GM18907 (cell line): ENCODE measurements at regions not wholly inside any gene's neighbourhood (a gene's known extent, or its start where the extent isn't known, plus 50 kb on each side); places are given as distances from the start of the nearest gene placed in this dataset.

Experiments used
- ATAC-seq: cut with Tn5 transposase; IDR thresholded peaks from one replicate; pipeline ENCODE4 v1.9.1; 2021; ENCODE audit warnings: mild to moderate bottlenecking, moderate library complexity; ENCODE audit not compliant: unreplicated experiment

GRCh38 chr12:34340534-34341361 is 318.5 kb downstream of the ALG10 start:
- ATAC-seq = no peak

GRCh38 chr12:34341362-34341733 is 319.1 kb downstream of the ALG10 start:
- no peak for ATAC-seq

- no peak for ATAC-seq
Observed at GRCh38 chr12:34342048-34342447, 319.8 kb downstream of the ALG10 start.

- ATAC-seq = no peak
Observed at GRCh38 chr12:34343345-34343744, 321.0 kb downstream of the ALG10 start.

- ATAC-seq = no peak
Observed at GRCh38 chr12:34343766-34344165, 321.5 kb downstream of the ALG10 start.

GRCh38 chr12:34344851-34345522 is 322.7 kb downstream of the ALG10 start:
- no peak for ATAC-seq

DNA sequence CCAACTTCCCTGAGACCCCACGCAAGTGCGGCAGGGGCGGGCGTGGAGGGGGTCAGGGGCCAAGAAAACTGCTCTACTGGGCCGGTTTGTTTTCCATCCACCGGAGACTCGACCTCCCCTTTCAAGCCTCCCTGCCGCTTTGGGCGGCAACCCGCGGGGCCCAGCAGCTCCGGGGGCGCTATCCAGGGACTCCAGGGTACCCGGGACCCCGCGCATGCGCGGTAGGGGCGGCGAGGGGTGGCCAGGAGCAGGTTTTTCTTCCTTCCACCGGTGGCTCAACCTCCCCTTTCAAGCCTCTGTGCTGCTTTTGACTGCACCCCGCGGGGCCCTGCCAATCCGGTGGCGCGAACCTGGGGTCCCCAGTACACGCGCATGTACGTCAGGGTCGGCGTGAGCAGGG is 323.5 kb downstream of the ALG10 start:
- no peak for ATAC-seq

- ATAC-seq = no peak
Observed at GRCh38 chr12:34346372-34347034, 324.2 kb downstream of the ALG10 start.

GRCh38 chr12:34347367-34347766 is 325.1 kb downstream of the ALG10 start:
- ATAC-seq = no peak

DNA sequence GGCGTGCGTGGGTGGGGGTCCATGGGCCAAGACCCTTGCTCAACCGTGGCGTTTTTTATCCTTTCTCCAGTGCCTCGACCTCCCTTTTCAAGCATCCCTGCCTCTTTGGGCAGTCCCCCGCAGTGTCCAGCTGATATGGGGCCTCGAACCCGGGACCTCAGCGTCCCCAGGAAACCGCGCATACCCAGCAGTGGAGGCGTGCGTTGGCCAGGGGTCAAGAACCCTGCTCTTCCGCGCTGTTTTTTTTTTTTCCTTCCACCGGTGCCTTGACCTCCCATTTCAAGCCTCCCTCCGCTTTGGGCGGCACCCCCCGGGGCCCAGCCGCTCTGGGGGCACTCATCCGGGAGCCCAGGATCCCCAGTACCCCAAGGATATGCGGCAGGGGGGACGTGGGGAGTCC is 325.8 kb downstream of the ALG10 start:
- no peak for ATAC-seq

DNA sequence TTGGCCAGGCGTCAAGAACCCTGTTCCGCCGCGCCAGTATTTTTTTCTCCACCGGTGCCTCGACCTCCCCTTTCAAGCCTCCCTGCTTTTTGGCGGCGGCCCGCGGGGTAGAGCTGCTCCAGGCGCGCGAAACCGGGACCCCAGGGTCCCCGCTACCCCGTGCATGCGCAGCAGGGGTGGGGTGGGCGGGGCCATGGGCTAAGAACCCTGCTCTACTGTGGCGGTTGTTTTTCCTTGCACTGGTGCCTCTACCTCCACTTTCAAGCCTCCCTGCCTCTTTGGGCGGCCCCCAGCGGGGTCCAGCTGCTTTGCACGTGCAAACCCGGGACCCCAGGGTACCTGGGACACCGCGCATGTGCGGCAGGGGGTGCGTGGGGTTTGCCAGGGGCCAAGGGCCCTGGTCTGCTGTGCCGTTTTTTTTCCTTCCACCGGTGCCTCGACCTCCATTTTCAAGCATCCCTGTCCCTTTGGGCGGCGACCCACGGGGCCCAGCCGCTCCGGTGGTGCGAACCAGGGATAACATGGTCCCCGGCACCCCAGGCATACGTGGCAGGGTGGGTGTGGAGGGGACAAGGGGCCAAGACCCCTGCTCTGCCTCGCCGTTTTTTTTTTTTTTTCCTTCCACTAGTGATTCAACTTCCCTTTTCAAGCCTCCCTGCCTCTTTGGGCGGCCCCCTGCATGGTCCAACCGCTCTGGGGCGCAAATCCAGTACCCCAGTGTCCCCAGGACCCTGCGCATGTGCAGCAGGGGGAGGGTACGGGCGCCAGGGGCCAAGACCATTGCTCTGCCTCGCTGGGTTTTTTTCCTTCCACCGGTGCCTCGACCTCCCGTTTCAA is 326.8 kb downstream of the ALG10 start:
- ATAC-seq = no peak

DNA sequence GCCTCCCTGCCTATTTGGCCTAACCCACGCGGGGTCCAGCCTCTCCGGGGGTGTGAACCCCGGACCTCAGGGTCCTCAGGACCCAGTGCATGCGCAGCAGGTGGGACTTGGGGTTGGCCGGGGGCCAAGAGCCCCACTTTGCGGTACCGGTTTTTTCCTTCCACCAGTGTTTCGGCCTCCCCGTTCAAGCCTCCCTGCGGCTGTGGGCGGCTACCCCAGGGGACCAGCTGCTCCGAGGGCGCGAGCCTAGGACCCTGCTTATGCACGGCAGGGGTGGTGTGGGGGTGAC is 327.3 kb downstream of the ALG10 start:
- ATAC-seq = no peak

GRCh38 chr12:34350092-34351041 is 328.1 kb downstream of the ALG10 start:
- ATAC-seq = no peak

GRCh38 chr12:34352098-34352497 is 329.8 kb downstream of the ALG10 start:
- no peak for ATAC-seq

DNA sequence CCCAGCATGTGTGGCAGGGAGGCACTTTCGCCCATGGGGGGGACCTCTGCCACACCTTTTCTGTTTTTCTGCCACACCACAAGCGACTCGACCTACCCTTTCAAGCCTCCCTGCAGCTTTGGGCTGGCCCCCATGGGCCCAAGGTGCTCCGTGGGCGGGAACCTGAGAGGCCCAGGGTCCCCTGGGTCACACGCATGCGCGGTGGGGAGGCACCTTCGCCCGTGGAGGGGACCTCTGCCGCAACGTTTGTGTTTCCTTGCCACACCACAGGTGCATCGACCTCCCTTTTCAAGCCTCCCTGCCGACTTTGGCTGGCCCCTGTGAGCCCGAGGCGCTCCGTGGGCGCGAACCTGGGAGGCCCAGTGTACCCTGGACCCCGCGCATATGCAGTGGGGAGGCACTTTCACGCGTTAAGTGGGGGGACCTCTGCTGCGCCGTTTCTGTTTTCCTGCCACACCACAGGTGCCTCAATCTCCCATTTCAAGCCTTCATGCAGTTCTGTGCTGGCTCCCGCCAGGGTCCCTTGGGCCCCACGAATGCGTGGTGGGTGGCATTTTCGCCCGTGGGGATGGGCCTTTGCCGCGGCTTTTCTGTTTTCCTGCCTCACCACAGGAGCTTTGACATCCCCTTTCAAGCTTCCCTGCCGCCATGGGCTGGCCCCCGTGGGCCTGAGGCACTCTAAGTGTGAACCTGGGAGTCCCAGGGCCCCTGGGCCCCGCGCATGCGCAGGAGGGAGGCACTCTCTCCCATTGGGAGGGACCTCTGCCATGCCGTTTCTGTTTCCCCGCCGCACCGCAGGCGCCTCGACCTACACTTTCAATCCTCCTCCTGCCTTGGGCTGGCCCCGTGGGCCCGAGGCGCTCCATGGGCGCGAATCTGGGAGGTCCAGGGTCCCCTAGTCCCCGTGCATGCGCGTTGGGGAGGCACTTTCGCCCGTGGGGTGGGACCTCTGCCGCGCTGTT is 332.2 kb downstream of the ALG10 start:
- no peak for ATAC-seq

DNA sequence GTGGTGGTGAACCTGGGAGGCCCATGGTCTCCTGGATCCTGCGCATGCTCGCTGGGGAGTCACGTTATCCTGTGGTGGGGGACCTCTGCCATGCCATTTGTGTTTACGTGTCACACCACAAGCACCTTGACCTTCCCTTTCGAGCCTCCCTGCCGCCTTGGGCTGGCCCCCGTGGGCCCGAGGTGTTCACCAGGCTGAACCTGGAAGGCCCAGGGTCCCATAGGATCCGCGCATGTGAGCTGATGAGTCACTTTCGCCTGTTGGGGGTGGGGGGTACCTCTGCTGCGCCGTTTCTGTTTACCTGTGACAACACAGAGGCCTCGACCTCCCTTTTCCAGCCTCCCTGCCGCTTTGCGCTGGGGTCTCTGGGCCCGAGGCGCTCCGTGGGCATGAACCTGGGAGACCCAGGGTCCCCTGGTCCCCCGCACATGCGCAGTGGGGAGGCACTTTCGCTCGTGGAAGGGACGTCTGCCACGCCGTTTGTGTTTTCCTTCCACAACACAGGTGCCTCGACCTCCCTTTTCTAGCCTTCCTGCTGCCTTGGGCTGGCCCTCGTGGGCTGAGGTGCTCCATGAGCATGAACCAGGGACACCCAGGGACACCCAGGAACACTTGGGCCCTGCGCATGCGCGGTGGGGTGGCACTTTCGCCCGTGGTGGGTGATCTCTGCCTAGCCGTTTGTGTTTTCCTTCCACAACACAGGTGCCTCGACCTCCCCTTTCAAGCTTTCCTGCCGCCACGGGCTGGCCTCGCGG is 334.1 kb downstream of the ALG10 start:
- no peak for ATAC-seq

DNA sequence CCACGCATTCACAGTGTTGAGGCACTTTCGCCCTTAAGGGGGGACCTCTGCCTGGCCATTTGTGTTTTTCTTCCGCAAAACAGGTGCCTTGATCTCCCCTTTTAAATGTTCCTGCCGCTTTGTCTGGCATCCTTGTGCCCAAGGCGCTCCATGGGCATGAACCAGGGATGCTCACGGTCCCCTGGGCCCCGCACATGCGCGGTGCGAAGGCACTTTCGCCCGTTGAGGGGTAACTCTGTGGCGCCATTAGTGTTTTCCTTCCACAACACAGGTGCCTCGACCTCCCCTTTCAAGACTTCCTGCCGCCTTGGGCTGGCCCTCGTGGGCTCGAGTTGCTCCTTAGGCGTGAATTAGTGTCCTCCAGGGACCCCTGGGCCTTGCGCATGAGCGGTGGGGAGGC is 335.5 kb downstream of the ALG10 start:
- ATAC-seq = no peak

- ATAC-seq = no peak
Observed at GRCh38 chr12:34358198-34358597, 335.9 kb downstream of the ALG10 start.
